Colonic mucosa (tissue), 4 donors: ENCODE measurements at regions not wholly inside any gene's neighbourhood (a gene's known extent, or its start where the extent isn't known, plus 50 kb on each side); places are given as distances from the start of the nearest gene placed in this dataset.

Experiments used
- DNase-seq: peaks from one replicate; pipeline ENCODE4 v3.0.0-alpha.2; 2020
- H3K27ac ChIP-seq: fragments of 200-600 bp; one replicate; pipeline ENCODE4 v1.8.0; 2021
- H3K27me3 ChIP-seq: fragments of 200-600 bp; one replicate; pipeline ENCODE4 v1.8.0; 2021
- H3K36me3 ChIP-seq: fragments of 200-600 bp; one replicate; pipeline ENCODE4 v1.8.0; 2021
- H3K4me1 ChIP-seq: fragments of 200-600 bp; one replicate; pipeline ENCODE4 v1.8.0; 2021; ENCODE audit warnings: mild to moderate bottlenecking
- H3K4me3 ChIP-seq: fragments of 200-600 bp; one replicate; pipeline ENCODE4 v1.8.0; 2021
- H3K9ac ChIP-seq, 2 donors: one replicate each; pipeline ENCODE4 v1.7.0; 2013; ENCODE audit warnings: control low read depth in 2 of 2, low read depth in 2 of 2, low read length in 2 of 2
- H3K9me3 ChIP-seq: fragments of 200-600 bp; one replicate; pipeline ENCODE4 v1.8.0; 2021
- CTCF ChIP-seq: fragments of 200-600 bp; IDR thresholded peaks from one replicate; pipeline ENCODE4 v1.8.0; 2022; ENCODE audit warnings: antibody characterized with exemption, mild to moderate bottlenecking
- intact Hi-C: fragments of 100-400 bp; cut with DNase I; formaldehyde crosslinking; loops from one replicate; pipeline ENCODE4 v1.14.1; 2022
- donor health status: healthy.
- donor health status: DM: no; HTN: no; CAD: no.
- donor health status: DM: no; HTN: no; CAD: no.

GRCh38 chr2:221312634-221313033 lies 259.5 kb downstream of the EPHA4 start:
- TF ChIP-seq CTCF: no peak
- Histone ChIP-seq H3K27me3 (no peaks in the 10 kb centered on the region), H3K9ac (no peak overlapping the region), H3K27ac (no peak overlapping the region), H3K4me3 (no peak overlapping the region), H3K4me1 (peaks cover 3% of the 10 kb centered on the region), H3K36me3 (no peaks in the 10 kb centered on the region), H3K9me3 (no peaks in the 10 kb centered on the region)
- intact Hi-C loops: no loop called here
- no peak for DNase-seq

GRCh38 chr2:221314786-221315185 lies 257.3 kb downstream of the EPHA4 start:
- Histone ChIP-seq H3K36me3 (no peaks in the 10 kb centered on the region), H3K27ac (no peak overlapping the region), H3K9ac (no peak overlapping the region), H3K4me3 (no peak overlapping the region), H3K9me3 (no peaks in the 10 kb centered on the region), H3K27me3 (no peaks in the 10 kb centered on the region), H3K4me1 (peaks cover 3% of the 10 kb centered on the region)
- intact Hi-C loops: no loop called here
- no peak for DNase-seq
- TF ChIP-seq CTCF: no peak

- no peaks in the 10 kb centered on the region for H3K4me1 ChIP-seq
- no peaks in the 10 kb centered on the region for H3K9me3 ChIP-seq
- intact Hi-C loops: no loop called here
- no peak overlapping the region for H3K27ac ChIP-seq
- H3K9ac ChIP-seq: no peak overlapping the region
- no peak for TF ChIP-seq CTCF
- DNase-seq: no peak
- H3K27me3 ChIP-seq: no peaks in the 10 kb centered on the region
- H3K4me3 ChIP-seq: no peak overlapping the region
- H3K36me3 ChIP-seq: no peaks in the 10 kb centered on the region
Observed at GRCh38 chr2:221318376-221319130, 253.6 kb downstream of the EPHA4 start.

DNA sequence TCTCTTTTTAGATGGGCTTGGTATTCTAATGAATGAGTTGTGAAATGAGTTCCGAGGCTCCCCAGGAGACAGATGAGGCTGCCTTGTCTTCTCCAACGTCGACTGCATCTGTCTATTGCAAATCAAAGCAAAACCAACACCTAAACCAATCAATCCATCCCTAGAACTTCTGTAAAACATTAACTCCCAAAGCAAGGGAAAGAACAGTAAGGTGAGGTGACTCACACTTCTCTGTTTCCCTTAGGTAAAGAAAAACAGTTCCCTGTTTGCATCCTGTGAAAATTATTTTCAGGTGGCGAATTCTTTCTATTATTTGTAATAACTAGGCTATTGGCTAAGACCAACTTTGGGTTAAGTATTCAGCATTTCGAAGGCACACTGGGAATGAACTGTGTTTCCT lies 249.4 kb downstream of the EPHA4 start:
- Histone ChIP-seq H3K4me3 (no peak overlapping the region), H3K36me3 (no peaks in the 10 kb centered on the region), H3K4me1 (no peaks in the 10 kb centered on the region), H3K27ac (no peak overlapping the region), H3K27me3 (no peaks in the 10 kb centered on the region), H3K9ac (no peak overlapping the region), H3K9me3 (no peaks in the 10 kb centered on the region)
- intact Hi-C loops: no loop called here
- TF ChIP-seq CTCF: no peak
- no peak for DNase-seq

- no peak for TF ChIP-seq CTCF
- intact Hi-C loops: no loop called here
- Histone ChIP-seq H3K27ac (no peak overlapping the region), H3K27me3 (no peaks in the 10 kb centered on the region), H3K9me3 (no peaks in the 10 kb centered on the region), H3K4me3 (no peak overlapping the region), H3K4me1 (no peaks in the 10 kb centered on the region), H3K9ac (no peak overlapping the region), H3K36me3 (no peaks in the 10 kb centered on the region)
- DNase-seq: no peak
Observed at GRCh38 chr2:221323513-221323912, 248.6 kb downstream of the EPHA4 start.
